K562 (cell line): ENCODE measurements at regions not wholly inside any gene's neighbourhood (a gene's known extent, or its start where the extent isn't known, plus 50 kb on each side); places are given as distances from the start of the nearest gene placed in this dataset.

Source experiments
- CLOCK ChIP-seq: fragments of 250-450 bp; sonication (Bioruptor Pico); IDR thresholded peaks from 2 replicates; pipeline ENCODE4 v1.4.0; 2020; ENCODE audit warnings: mild to moderate bottlenecking, moderate library complexity, borderline replicate concordance
- CTCFL ChIP-seq: IDR thresholded peaks from 2 replicates; pipeline ENCODE4 v1.6.1; 2011; ENCODE audit warnings: borderline replicate concordance, low read depth, mild to moderate bottlenecking, moderate library complexity, low read length; ENCODE audit not compliant: insufficient read depth, poor library complexity, severe bottlenecking
- MGA ChIP-seq: fragments of 450-650 bp; IDR thresholded peaks from 2 replicates; pipeline ENCODE4 v1.6.1; 2016; ENCODE audit warnings: mild to moderate bottlenecking, moderate library complexity
- SRSF1 ChIP-seq: fragments of 200-400 bp; formaldehyde crosslinking; IDR thresholded peaks from 2 replicates; pipeline ENCODE4 v1.6.1; 2017; ENCODE audit warnings: mild to moderate bottlenecking, low read depth, low read length, moderate library complexity
- ZNF395 ChIP-seq: fragments of 200-800 bp; sonication (Bioruptor generic); IDR thresholded peaks from 2 replicates; pipeline ENCODE4 v1.6.1; 2017; ENCODE audit warnings: missing genetic modification characterization, missing compliant biosample characterization

GRCh38 chr2:4269885-4270284 lies 566.5 kb downstream of the DCDC2C start (continued):
- TF ChIP-seq CTCFL: no peak
- TF ChIP-seq ZNF395 (CRISPR knock-in tag): no peak
- no peak for TF ChIP-seq CLOCK (CRISPR knock-in tag)
- TF ChIP-seq SRSF1: no peak
- TF ChIP-seq MGA: no peak
